Activated T-cell treated with anti-CD3 and anti-CD28 coated beads for 48 hours (primary cell): ENCODE measurements at regions not wholly inside any gene's neighbourhood (a gene's known extent, or its start where the extent isn't known, plus 50 kb on each side); places are given as distances from the start of the nearest gene placed in this dataset.
"Not testable (repeated sequence)": the region's sequence is repeated elsewhere in the genome, so short reads cannot be mapped to it uniquely, and the experiment has no call there.

Experiments used
- DNase-seq: peaks from one replicate; pipeline ENCODE4 v3.0.0-alpha.2; 2020; ENCODE audit warnings: low read depth

- DNase-seq, result no peak
These were observed 513.4 kb upstream of the FLRT2 start for GRCh38 chr14:85016496-85016895.

- not testable (repeated sequence) for DNase-seq
These were observed 506.1 kb upstream of the FLRT2 start for GRCh38 chr14:85023866-85024265.

DNA sequence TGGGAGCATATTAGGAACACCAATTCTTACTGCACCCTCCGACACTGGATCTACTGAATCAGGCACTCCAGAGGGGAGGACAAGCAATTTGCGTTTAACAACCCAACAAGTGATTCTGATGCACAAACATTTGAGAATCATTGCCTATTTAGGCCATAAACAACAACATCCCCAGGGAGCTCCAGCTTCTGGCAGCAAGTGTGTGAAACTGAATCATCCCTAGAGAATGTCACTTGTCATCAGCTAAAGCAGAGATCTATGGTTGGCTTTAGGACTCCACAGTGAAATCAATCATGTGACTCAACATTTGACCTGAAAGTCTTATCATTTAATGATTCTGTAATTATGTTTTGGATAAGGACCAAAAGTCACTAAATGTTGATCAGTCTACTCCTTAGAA is 505.0 kb upstream of the FLRT2 start:
- DNase-seq, result no peak

GRCh38 chr14:85027681-85028370 is 502.1 kb upstream of the FLRT2 start:
- no peak for DNase-seq

GRCh38 chr14:85037411-85037810 is 492.5 kb upstream of the FLRT2 start:
- no peak for DNase-seq

GRCh38 chr14:85038526-85039352 is 491.2 kb upstream of the FLRT2 start:
- DNase-seq, result no peak

- DNase-seq, result no peak
These were observed 490.7 kb upstream of the FLRT2 start for GRCh38 chr14:85039353-85039626.

- no peak for DNase-seq
These were observed 489.8 kb upstream of the FLRT2 start for GRCh38 chr14:85040046-85040685.

DNA sequence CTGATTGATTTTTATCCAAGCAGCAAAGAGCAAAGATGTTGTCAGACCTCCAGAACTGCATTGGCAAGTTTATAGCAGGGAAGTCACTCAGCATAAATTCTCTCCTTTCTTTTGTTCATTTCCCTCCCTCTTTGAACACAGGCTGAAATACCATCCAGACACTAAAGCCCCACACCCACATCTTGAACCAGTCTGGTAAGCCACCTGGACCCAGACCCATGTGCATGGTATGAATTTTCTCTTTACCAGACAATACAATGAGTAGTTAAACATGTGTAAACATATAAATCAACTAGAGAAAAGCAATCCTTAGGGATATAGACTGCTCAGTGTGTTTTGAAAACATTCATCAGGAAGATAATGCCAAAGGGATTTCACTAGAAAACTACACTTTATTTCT is 488.3 kb upstream of the FLRT2 start:
- no peak for DNase-seq

DNA sequence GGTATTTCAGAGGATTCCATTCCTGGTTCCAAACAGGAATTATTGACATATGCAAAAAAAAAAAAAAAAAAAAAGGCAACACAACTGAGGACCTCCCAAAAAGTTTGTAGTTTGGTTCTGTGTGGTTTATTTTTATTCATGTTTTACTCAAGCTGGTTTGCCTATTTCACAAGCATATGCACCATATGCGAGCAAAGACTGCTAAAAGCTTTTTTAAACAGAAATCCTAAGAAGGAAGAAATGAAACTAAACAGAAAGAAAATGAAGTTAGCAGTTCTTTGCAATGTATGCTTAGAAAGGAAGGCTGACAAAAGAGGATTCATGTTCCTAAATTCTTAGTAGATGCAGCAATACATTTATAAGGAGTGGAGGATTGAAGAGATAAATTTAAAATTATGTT is 487.6 kb upstream of the FLRT2 start:
- no peak for DNase-seq

GRCh38 chr14:85050180-85050579 is 479.8 kb upstream of the FLRT2 start:
- DNase-seq, result no peak

GRCh38 chr14:85052646-85053045 is 477.3 kb upstream of the FLRT2 start:
- no peak for DNase-seq

GRCh38 chr14:85054178-85054577 is 475.8 kb upstream of the FLRT2 start:
- no peak for DNase-seq

DNA sequence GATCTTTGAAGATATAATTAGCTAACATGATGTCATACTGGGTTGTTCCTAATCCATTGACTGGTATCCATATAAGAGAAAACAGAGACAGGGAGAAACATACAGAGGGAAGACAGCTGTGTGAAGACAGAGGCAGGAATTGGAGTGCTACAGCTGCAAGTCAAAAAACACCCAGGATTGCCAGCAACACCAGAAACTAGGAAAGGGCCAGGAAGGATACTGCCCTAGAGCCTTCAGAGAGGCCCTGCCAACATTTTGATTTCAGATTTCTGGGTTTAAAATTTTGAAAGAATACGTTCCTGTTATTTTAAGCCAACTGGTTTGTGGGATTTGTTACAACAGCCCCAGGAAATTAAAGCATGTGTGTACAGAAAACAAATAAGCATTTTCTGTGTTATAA is 473.7 kb upstream of the FLRT2 start:
- no peak for DNase-seq

- no peak for DNase-seq
These were observed 472.7 kb upstream of the FLRT2 start for GRCh38 chr14:85057221-85057620.

DNA sequence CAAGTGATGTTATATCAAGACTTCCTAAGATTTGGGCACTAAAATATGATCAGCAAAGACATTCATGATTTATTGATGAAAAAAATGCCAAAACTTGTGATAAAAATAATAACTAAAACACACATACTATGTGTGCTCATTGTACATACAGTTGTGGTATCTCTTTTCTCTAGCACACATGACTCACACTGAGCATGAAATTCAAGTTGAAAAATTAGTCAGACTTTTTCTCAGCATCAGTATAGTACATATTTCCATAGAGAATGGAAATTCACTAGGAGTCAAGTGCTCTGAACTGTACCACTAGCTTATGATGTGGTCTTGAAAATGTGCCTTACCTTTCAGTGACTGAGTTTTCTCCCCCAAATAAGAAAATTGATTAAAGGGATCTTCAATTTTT is 471.8 kb upstream of the FLRT2 start:
- DNase-seq, result no peak

DNA sequence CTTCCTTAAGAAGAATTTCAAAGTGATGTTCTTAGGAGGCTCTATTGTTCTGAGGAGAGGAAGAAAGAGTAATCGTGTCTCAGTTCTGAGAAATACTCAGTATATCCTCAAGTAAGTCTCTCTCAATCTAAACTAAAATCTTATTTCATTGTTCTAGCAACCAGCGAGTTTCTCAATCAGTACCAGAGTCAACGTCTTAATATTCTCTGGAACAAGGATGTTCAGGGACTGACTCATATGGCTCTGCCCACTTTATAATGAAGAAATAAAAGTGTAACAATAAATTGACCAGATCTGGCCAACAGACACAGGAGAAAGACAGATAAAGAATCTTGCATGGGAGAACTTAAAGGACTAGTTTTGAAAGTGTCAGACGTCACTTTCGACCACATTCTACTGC is 469.8 kb upstream of the FLRT2 start:
- no peak for DNase-seq

DNA sequence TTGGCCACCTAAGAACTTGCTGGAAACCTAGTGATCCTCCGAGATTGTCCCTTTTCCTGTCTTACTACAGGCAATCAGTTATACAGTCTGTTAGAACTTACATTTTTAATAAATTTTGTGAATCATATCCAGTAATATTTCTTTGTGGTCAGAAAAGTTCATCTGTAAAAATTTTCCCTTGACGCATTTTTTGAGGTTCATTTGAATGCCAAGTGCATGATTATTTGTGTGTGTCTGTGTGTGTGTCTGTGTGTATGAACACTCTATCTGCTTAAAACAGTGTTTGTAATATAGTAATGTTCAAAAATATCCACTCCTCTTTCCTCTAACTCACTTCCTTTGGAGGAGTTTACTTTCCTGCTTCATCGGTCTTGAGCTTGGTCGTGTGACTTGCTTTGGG is 468.7 kb upstream of the FLRT2 start:
- DNase-seq, result no peak

DNA sequence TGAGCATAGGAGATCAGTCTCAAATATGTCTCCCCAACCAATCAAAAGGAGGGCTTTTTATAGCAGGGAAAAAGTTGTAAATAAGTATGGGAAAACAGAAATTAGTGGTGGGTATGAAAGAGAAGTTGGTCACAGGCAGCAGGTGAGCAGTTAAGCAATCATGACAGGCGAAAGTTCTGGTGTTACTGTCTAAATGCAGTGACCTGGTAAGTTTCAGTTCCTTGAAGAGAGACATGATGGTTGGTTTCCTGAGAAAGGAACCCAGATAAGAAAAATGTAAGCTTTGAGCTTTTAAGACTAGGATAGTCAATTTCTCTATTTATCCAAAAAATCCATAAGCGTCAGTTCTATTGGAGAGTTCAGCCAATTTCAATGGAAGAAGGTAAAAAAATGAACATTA is 466.2 kb upstream of the FLRT2 start:
- no peak for DNase-seq

DNA sequence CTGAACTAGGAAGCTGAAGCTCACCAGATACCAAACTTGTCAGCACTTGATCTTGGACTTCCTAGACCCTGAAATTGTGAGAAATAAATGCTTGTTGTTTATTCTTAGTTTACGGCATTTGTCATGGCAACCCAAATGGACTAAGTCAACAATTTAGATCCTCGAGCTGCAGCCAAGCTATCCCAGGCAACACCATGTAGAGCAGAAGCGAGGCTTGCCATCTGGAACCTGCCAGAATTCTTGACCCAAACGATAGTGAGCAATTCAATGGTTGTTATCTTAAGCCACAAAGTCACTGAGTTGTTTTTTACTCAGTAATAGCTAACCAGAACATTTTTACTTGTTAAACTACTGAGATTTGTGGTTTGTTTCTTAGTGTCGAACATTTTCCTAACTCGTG is 458.5 kb upstream of the FLRT2 start:
- DNase-seq, result no peak

GRCh38 chr14:85074955-85075354 is 455.0 kb upstream of the FLRT2 start:
- DNase-seq, result no peak

- no peak for DNase-seq
These were observed 454.1 kb upstream of the FLRT2 start for GRCh38 chr14:85075694-85076476.

DNA sequence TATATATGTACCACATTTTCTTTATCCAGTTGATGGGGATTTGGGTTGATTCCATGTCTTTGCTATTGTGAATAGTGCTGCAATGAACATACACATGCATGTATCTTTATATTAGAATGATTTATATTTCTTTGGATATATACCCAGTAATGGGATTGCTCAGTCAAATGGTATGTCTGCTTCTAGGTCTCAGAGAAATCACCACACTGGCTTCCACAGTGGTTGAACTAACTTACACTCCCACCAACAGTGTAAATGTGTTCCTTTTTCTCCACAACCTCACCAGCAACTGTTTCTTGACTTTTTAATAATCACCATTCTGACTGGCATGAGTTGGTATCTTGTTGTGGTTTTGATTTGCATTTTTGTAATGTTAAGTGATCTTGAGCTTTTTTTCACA is 452.2 kb upstream of the FLRT2 start:
- not testable (repeated sequence) for DNase-seq
